Endothelial cell of umbilical vein (primary cell): ENCODE measurements at regions not wholly inside any gene's neighbourhood (a gene's known extent, or its start where the extent isn't known, plus 50 kb on each side); places are given as distances from the start of the nearest gene placed in this dataset.
"Not testable (repeated sequence)": the region's sequence is repeated elsewhere in the genome, so short reads cannot be mapped to it uniquely, and the experiment has no call there.

ENCODE experiments used
- BruUV-seq: library from RNA; stranded (reverse); fragments of 400-500 nt; replicated peaks from 2 replicates; lab custom pipeline; 2021; lab: Mats Ljungman, UMichigan
- CTCF ChIA-PET: fragments of 300-600, 350-600 bp; sonication (Branson Sonifier 250); formaldehyde crosslinking; loops from one replicate; lab custom pipeline; 2021; ENCODE audit warnings: antibody characterized with exemption, inconsistent platforms; lab: Charles Lee
- POLR2A ChIA-PET: fragments of 300-600, 350-600 bp; sonication (Branson Sonifier 250); formaldehyde crosslinking; loops from one replicate; lab custom pipeline; 2021; ENCODE audit warnings: antibody characterized with exemption, inconsistent platforms; lab: Charles Lee
- DNase-seq: peaks from one replicate; pipeline ENCODE4 v3.0.0-alpha.2; 2011; ENCODE audit warnings: low read depth, low spot score
- FAIRE-seq: peaks from 2 replicates; lab custom pipeline; 2011; peaks lifted over from hg19 to GRCh38; lab: Jason Lieb, UNC
- H2AFZ ChIP-seq: 2 replicates; pipeline ENCODE4 v1.6.0; 2012; ENCODE audit warnings: low read depth, low read length, control low read depth, inconsistent platforms
- H3K27ac ChIP-seq: 2 replicates; pipeline ENCODE4 v1.5.1; 2011; ENCODE audit warnings: low read depth, mild to moderate bottlenecking, control low read depth, low read length, moderate library complexity; ENCODE audit not compliant: insufficient read depth
- H3K27me3 ChIP-seq, 2 experiments: 2 replicates each; pipeline versions ENCODE4 v1.6.0 to v1.6.1; 2011; ENCODE audit warnings: low read length in 2 of 2, mixed read lengths in 1 of 2; ENCODE audit not compliant: control insufficient read depth in 2 of 2, insufficient read depth in 2 of 2
- H3K36me3 ChIP-seq, 2 experiments: 2 replicates in 1 of 2; 3 replicates in 1 of 2; pipeline ENCODE4 v1.5.1; 2011; ENCODE audit warnings: low read length in 2 of 2, mild to moderate bottlenecking in 1 of 2, moderate library complexity in 1 of 2; ENCODE audit not compliant: control insufficient read depth in 2 of 2, insufficient read depth in 2 of 2; ENCODE audit errors: extremely low read depth in 1 of 2
- H3K4me1 ChIP-seq: 3 replicates; pipeline ENCODE4 v1.5.1; 2011; ENCODE audit warnings: mild to moderate bottlenecking, low read length; ENCODE audit not compliant: control insufficient read depth, insufficient read depth; ENCODE audit errors: extremely low read depth
- H3K4me2 ChIP-seq: 2 replicates; pipeline ENCODE4 v1.6.1; 2011; ENCODE audit warnings: low read length, control low read depth, mixed read lengths; ENCODE audit not compliant: insufficient read depth
- H3K4me3 ChIP-seq, 3 experiments: fragments of 200-600 bp in 1 of 3; sonication (generic), shearing (Covaris generic) in 1 of 3; replicated peaks in 1 of 3; 2 replicates each; pipeline ENCODE4 v1.5.1; 2011 to 2016; ENCODE audit warnings: control low read depth in 3 of 3, low read length in 3 of 3, mild to moderate bottlenecking in 2 of 3, inconsistent platforms in 1 of 3, low read depth in 1 of 3, moderate library complexity in 1 of 3; ENCODE audit not compliant: insufficient read depth in 1 of 3
- H3K79me2 ChIP-seq: 2 replicates; pipeline ENCODE4 v1.6.0; 2012; ENCODE audit warnings: low read length, inconsistent platforms; ENCODE audit not compliant: control insufficient read depth, insufficient read depth
- H3K9ac ChIP-seq: replicated peaks from 2 replicates; pipeline ENCODE3; 2011; ENCODE audit warnings: low read length, control low read depth; ENCODE audit not compliant: insufficient read depth; ENCODE audit errors: extremely low read depth
- H3K9me1 ChIP-seq: replicated peaks from 3 replicates; pipeline ENCODE4 v1.6.0; 2011; ENCODE audit warnings: mild to moderate bottlenecking, low read length; ENCODE audit not compliant: control insufficient read depth, insufficient read depth; ENCODE audit errors: extremely low read depth
- H3K9me3 ChIP-seq: replicated peaks from 2 replicates; pipeline ENCODE4 v1.5.1; 2012; ENCODE audit warnings: low read length, inconsistent platforms; ENCODE audit not compliant: control insufficient read depth, insufficient read depth
- H4K20me1 ChIP-seq: replicated peaks from 2 replicates; pipeline ENCODE3; 2011; ENCODE audit warnings: mild to moderate bottlenecking, low read length; ENCODE audit not compliant: control insufficient read depth, insufficient read depth; ENCODE audit errors: extremely low read depth
- EZH2 ChIP-seq: IDR thresholded peaks from 2 replicates; pipeline ENCODE4 v1.6.1; 2012; ENCODE audit warnings: borderline replicate concordance, low read depth, mild to moderate bottlenecking, moderate library complexity, low read length, inconsistent platforms; ENCODE audit not compliant: severe bottlenecking
- FOS ChIP-seq: IDR thresholded peaks from 2 replicates; pipeline ENCODE4 v1.6.1; 2011; ENCODE audit warnings: mild to moderate bottlenecking, low read length, moderate library complexity, borderline replicate concordance; ENCODE audit not compliant: insufficient read depth
- GATA2 ChIP-seq: IDR thresholded peaks from 2 replicates; pipeline ENCODE4 v1.7.0; 2011; ENCODE audit warnings: low read depth, mild to moderate bottlenecking, moderate library complexity, mixed read lengths, low read length; ENCODE audit not compliant: insufficient read length, insufficient read depth
- JUN ChIP-seq: IDR thresholded peaks from 2 replicates; pipeline ENCODE4 v1.6.1; 2011; ENCODE audit warnings: borderline replicate concordance, low read depth; ENCODE audit not compliant: insufficient read length, insufficient read depth
- MYC ChIP-seq: IDR thresholded peaks from one replicate; pipeline ENCODE4 v1.6.1; 2011; ENCODE audit warnings: mild to moderate bottlenecking, low read depth, low read length
- POLR2A ChIP-seq: IDR thresholded peaks from 2 replicates; pipeline ENCODE4 v1.6.1; 2012; ENCODE audit warnings: low read depth, mild to moderate bottlenecking, control low read depth, low read length
- POLR2AphosphoS5 ChIP-seq: IDR thresholded peaks from 2 replicates; pipeline ENCODE4 v1.6.1; 2012; ENCODE audit warnings: low read depth, mild to moderate bottlenecking, control low read depth, low read length, moderate library complexity; ENCODE audit not compliant: insufficient read depth
- dilution Hi-C: fragments of 300-500 bp; cut with MboI; formaldehyde crosslinking; loops from one replicate; pipeline ENCODE4 v1.15.0; 2019; ENCODE audit warnings: low sequenced_read_pairs; ENCODE audit not compliant: extremely low pct_ligation_motif_present
- intact Hi-C: fragments of 100-400 bp; cut with micrococcal nuclease; formaldehyde crosslinking; loops from one replicate; pipeline ENCODE4 v1.10.0; 2022
- TF ChIP-seq, protein P1 (sequence below), 2 donors: IDR thresholded peaks; 1 replicate in 1 of 2; 2 replicates in 1 of 2; pipeline ENCODE4 v1.5.1; 2011; ENCODE audit warnings: low read length in 2 of 2, mild to moderate bottlenecking in 2 of 2, moderate library complexity in 2 of 2, control low read depth in 1 of 2, inconsistent platforms in 1 of 2, low read depth in 1 of 2; ENCODE audit not compliant: insufficient read depth in 1 of 2; ENCODE audit errors: extremely low read depth in 1 of 2
- TF ChIP-seq, protein P2 (sequence below): IDR thresholded peaks from 2 replicates; pipeline ENCODE4 v1.6.1; 2011; ENCODE audit not compliant: insufficient read depth, insufficient read length

- no peaks in the 10 kb centered on the region for H3K36me3 ChIP-seq
- no TSS peak for BruUV-seq
- no peak for DNase-seq
- no peaks in the 10 kb centered on the region for H3K9me3 ChIP-seq
- H3K4me2 ChIP-seq, result no peak overlapping the region
- ChIA-PET CTCF (no interaction called here), POLR2A (no interaction called here)
- intact Hi-C loops, result loop anchor here (5.0 kb wide), 1 partner anchor 83 kb away; no protein-coding TSS in a partner anchor
- no peak overlapping the region for H3K9ac ChIP-seq
- FAIRE-seq, result no peak
- no peaks in the 10 kb centered on the region for H4K20me1 ChIP-seq
- dilution Hi-C loops, result no loop called here
- TF ChIP-seq FOS (no peak), POLR2AphosphoS5 (no peak), GATA2 (no peak), MYC (no peak), EZH2 (no peak), POLR2A (no peak), JUN (no peak)
- TF ChIP-seq, protein P1, sequence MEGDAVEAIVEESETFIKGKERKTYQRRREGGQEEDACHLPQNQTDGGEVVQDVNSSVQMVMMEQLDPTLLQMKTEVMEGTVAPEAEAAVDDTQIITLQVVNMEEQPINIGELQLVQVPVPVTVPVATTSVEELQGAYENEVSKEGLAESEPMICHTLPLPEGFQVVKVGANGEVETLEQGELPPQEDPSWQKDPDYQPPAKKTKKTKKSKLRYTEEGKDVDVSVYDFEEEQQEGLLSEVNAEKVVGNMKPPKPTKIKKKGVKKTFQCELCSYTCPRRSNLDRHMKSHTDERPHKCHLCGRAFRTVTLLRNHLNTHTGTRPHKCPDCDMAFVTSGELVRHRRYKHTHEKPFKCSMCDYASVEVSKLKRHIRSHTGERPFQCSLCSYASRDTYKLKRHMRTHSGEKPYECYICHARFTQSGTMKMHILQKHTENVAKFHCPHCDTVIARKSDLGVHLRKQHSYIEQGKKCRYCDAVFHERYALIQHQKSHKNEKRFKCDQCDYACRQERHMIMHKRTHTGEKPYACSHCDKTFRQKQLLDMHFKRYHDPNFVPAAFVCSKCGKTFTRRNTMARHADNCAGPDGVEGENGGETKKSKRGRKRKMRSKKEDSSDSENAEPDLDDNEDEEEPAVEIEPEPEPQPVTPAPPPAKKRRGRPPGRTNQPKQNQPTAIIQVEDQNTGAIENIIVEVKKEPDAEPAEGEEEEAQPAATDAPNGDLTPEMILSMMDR (IDR thresholded peaks at IDR 0.05; ENCODE audit: extremely low read depth in 1 of 2, insufficient read depth in 1 of 2, low read depth in 1 of 2, low read length in 2 of 2), result no peak
- TF ChIP-seq, protein P2, sequence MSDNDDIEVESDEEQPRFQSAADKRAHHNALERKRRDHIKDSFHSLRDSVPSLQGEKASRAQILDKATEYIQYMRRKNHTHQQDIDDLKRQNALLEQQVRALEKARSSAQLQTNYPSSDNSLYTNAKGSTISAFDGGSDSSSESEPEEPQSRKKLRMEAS, result no peak
- no peaks in the 10 kb centered on the region for H3K27me3 ChIP-seq
- H2AFZ ChIP-seq, result no peak overlapping the region
- no peak overlapping the region for H3K4me3 ChIP-seq
- H3K79me2 ChIP-seq, result no peaks in the 10 kb centered on the region
- no peak overlapping the region for H3K27ac ChIP-seq
- no peaks in the 10 kb centered on the region for H3K9me1 ChIP-seq
- H3K4me1 ChIP-seq, result peaks cover 44% of the 10 kb centered on the region
Observed at GRCh38 chr3:144593881-144594280, 622.3 kb downstream of the DIPK2A start.

GRCh38 chr3:144620236-144620635 is 648.6 kb downstream of the DIPK2A start:
- H3K79me2 ChIP-seq, dilution Hi-C loops, H3K36me3 ChIP-seq, H3K9ac ChIP-seq, H3K4me2 ChIP-seq, intact Hi-C loops, BruUV-seq, FAIRE-seq, H3K4me3 ChIP-seq, H3K27ac ChIP-seq, DNase-seq, H3K9me3 ChIP-seq, H4K20me1 ChIP-seq, H3K4me1 ChIP-seq, POLR2A ChIA-PET, H2AFZ ChIP-seq, H3K27me3 ChIP-seq, CTCF ChIA-PET, H3K9me1 ChIP-seq: not testable (repeated sequence)
